ENCODE measurements at regions not wholly inside any gene's neighbourhood (a gene's known extent, or its start where the extent isn't known, plus 50 kb on each side); places are given as distances from the start of the nearest gene placed in this dataset.
"Not testable (repeated sequence)": the region's sequence is repeated elsewhere in the genome, so short reads cannot be mapped to it uniquely, and the experiment has no call there.

GRCh38 chr20:56724241-56724757, 95.2 kb downstream of the TFAP2C start:
- DNase-seq (ENCODE audit: low spot score), result no peak

DNA sequence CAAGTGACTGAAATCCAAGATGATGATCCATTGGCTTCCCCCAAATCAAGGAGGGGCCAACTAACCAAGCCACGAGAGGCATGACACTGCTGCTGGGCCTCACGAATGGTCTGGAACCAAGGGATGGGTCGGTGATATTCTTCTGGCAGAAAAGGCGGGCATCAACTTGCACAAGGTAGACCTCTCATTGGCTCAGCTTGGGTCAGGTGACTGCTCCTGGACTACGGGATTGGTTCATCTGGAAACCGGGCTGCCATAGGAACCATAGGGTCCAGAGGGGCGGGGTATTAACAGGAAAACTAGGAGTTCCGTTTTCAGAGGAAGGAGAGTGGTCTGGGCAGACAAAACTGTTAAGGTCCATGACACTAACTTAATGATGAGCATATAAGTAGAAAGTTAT, 100.9 kb downstream of the TFAP2C start:
- no peak for DNase-seq (ENCODE audit: low spot score)

- DNase-seq (ENCODE audit: low spot score), result no peak
These were observed 101.9 kb downstream of the TFAP2C start for GRCh38 chr20:56730996-56731395.

GRCh38 chr20:56731476-56731875, 102.4 kb downstream of the TFAP2C start:
- no peak for DNase-seq (ENCODE audit: low spot score)

DNA sequence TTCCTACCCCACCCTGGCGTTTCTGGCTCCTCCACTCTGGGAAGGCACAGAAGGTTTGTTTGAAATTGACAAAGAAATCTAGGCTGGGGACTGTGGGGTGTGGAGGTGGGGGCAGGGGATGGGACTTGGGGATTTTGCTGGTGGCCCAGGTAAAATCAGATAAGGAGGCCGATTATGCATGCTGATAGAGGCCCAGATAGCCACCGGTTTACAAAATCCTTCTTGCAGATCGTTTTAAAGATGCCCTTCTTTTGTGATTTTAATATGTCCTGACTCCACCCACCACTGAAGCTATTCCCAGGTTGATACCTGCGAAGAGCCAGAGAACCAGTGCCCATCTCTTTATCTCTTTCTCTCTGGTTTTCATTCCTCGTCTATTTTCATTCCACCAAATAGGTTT, 104.9 kb downstream of the TFAP2C start:
- no peak for DNase-seq (ENCODE audit: low spot score)

- DNase-seq (ENCODE audit: low spot score), result no peak
These were observed 106.1 kb downstream of the TFAP2C start for GRCh38 chr20:56735084-56735642.

DNA sequence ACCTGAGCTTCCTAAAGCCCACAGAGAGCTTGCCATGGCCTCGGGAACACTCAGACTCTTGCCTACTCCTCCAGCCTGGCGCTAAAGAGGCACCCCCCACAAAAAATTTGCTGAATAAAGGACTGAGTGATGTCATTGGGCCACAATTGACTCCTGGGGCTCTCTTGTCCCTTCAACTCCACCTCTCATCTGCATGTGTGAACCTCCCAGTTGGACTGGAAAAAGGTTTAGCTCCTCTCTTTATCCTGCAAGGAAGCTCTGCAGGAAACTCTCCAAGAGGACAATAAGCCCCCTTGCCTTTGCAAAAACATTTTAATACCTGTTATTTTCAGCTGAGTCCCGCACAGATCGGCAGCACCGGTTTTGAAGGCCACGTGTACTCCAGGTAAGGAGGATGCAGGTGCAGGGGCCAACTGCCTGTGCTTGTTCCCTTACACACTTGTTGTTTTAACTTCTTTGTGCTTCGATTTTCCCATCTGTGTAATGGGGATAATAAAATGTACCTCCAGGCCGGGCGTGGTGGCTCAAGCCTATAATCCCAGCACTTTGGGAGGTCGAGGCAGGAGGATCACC, 107.3 kb downstream of the TFAP2C start:
- DNase-seq (ENCODE audit: low spot score), result no peak

- DNase-seq (ENCODE audit: low spot score), result not testable (repeated sequence)
These were observed 115.3 kb downstream of the TFAP2C start for GRCh38 chr20:56744325-56744821.

DNA sequence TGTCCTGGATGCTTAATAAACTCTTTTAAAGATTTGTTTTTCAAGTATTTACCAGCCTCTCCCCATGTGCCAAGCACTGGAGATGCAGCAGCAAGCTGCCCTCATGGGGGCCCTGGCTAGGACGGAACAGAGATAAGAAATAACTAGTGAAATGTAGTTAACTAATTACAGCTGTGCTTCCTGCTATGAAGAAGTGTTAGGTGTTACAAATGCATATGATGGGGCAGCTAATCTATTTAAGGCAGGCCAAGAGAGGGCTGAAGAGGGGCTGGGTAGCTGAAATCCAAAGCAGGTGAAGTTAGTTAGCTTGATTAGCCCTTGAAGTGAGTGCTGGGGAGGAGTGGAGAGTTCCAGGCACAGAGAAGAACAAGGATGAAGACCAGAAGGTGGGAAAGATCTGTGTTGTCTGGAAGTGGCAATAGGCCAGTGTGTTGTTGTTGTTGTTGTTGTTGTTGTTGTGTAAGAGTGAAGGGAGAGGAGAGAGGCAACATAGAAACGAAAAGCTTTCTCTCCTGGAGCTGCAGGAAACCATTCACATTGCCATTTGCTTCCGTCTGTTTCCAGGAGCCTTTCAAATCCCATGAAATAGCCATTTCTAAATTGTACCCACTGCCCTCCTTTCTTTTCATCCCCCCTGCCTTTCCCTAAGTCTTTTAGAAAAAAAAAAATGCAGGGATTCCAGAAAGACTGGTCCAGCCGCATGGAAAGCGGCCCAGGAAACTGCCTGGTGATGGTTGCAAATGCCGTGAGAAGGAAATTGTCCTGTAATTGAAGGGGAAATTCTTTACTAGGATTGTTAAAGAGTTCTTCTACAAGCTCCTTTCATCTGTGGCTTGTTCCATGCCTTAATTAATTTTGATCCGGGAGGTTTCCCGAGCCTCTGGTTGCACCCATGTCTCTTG, 119.6 kb downstream of the TFAP2C start:
- no peak for DNase-seq (ENCODE audit: low spot score)

- no peak for DNase-seq (ENCODE audit: low spot score)
These were observed 121.3 kb downstream of the TFAP2C start for GRCh38 chr20:56750430-56750829.

GRCh38 chr20:56752274-56752673, 123.2 kb downstream of the TFAP2C start:
- DNase-seq (ENCODE audit: low spot score), result no peak

DNA sequence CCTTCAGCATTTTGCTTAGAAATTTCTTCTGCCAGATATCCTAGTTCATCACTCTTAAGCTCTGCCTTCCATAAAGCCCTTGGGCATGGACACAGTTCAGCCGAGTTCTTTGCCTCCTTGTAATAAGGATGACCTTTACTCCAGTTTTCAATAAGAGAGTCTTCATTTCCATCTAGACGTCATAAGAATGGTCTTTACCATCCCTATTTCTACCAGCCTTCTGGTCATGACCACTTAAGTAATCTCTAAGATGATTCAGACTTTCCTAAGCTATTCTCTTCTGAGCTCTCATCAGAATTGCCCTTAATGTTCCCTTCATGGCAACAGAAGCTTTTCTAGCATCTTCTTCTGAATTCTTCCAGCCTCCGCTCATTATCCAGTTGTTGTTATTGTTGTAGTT, 126.1 kb downstream of the TFAP2C start:
- no peak for DNase-seq (ENCODE audit: low spot score)

- DNase-seq (ENCODE audit: low spot score), result not testable (repeated sequence)
These were observed 127.6 kb downstream of the TFAP2C start for GRCh38 chr20:56756658-56757057.

GRCh38 chr20:56758706-56759105, 129.6 kb downstream of the TFAP2C start:
- DNase-seq (ENCODE audit: low spot score), result no peak

DNA sequence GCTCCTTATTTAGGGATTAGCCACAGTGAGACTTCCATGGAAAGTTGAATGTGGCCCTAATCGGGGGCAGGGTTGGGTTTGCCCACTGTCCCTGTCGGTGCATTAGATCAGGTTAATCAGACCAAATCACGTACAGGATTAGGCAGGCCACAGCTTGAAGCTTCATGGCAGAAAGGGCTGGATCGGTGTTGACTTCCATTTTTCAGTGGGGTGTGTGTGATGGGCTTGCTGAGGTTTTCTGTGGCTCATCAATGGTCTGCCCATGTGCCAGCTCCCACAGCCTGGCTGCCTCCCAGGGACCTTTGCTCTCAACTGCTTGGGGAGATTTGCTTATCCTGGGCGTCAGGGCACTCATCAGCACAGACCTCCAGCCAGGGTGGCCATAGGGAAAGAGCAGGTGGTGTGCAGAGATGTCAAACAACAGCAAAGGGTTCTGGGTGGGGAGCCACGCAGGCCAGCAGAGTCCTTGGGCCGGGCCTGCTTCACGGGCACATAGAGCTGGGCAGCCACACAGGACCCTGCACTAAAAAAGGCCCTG, 130.7 kb downstream of the TFAP2C start:
- DNase-seq (ENCODE audit: low spot score), result no peak

DNA sequence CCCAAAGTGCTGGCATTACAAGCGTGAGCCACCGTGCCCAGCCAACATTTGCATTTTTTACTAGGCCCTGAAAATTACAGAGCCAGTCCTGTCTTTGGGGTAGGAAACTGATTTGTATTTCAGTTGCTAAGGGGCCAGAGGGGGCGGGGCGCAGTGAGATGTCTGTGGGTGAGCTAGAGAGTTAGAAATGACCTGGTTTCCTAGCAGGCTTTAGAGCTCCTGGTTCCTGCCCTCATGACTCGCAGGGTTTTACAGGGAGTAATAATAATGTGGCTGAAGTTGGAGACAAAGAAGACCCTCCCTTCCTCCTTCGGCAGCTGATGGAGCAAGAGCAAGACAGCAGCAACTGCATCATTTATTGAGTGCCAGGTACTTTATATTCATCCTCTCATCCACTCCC, 131.5 kb downstream of the TFAP2C start:
- no peak for DNase-seq (ENCODE audit: low spot score)

DNA sequence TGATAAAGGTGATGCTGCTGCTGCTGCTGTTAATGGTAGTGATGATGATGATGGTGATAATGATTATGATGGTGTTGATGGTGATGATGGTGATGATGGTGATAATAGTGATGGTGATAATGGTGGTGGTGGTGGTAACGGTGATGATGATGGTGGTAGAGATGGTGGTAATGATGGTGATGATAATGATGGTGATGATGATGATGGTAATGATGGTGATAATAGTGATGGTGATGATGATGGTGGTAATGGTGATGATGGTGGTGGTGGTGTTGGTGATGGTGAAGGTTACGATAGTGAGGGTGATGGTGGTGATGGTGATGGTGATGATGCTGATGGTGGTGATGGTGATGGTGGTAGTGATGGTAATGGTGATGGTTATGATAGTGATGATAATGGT, 132.3 kb downstream of the TFAP2C start:
- DNase-seq (ENCODE audit: low spot score), result no peak

DNA sequence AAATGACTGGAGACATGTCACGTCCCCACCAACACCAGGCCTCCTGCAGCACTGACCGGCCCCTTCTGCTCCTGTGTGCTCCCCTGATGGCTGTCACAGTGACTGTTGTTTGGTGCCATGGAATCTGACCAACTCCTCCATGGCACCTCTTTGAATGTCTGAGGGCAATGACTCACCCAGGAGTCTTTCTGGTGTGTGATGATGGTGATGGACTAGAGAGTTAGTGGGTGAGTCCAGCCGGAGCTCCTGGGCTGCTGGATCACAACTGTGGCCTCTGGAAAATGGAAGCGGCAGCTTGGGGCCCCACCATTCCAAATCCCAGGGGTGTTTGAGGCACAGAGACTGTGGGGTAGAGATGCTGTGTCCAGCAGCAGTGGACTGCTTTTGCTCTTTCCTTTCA, 133.3 kb downstream of the TFAP2C start:
- DNase-seq (ENCODE audit: low spot score), result no peak

DNA sequence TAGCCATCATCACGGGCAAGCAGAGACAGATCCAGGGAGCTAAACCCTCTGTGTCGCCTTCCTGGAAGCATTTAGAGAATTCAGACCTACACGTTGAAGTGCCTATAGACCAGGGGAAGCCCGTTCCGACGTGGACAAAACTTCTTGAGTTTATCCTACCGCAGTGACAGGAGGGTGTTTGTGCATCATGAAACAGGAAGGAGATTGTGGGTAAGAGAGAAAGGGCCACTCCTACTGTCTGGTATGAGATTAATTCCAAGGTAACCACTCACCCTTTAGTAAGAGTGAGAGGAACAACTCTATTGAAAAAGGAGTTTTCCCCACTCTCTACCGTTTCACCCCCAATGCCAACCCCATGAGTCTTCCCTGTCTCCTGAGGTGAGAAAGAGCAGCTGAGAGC, 133.7 kb downstream of the TFAP2C start:
- DNase-seq (ENCODE audit: low spot score), result no peak

DNA sequence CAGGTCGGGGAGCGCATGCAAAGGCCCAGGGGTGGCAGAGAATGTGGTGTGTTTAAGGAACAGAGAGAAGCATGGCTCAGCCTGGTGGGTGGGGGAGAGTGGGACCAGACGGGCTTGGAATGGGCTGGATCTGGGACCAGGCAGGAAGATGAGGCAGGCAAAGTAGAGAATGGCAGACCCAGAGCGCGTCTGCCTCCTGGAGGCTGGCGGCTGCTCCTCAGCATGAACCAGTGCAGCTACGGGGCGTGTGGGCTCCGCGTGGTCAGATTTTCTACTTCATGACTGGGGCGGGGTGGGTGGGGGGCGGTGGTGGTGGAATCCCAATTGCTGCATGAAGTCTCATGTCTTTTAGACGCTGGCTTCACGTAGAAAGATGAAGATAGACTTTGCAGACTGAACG, 135.6 kb downstream of the TFAP2C start:
- DNase-seq (ENCODE audit: low spot score), result no peak

GRCh38 chr20:56765172-56766073, 136.3 kb downstream of the TFAP2C start:
- DNase-seq (ENCODE audit: low spot score), result no peak

GRCh38 chr20:56766528-56766927, 137.4 kb downstream of the TFAP2C start:
- no peak for DNase-seq (ENCODE audit: low spot score)
